OCI-LY7 (cell line): ENCODE measurements at regions not wholly inside any gene's neighbourhood (a gene's known extent, or its start where the extent isn't known, plus 50 kb on each side); places are given as distances from the start of the nearest gene placed in this dataset.

ENCODE experiments used
- BruUV-seq: library from RNA; stranded (reverse); fragments of 400-500 nt; replicated peaks from 2 replicates; lab custom pipeline; 2021; lab: Mats Ljungman, UMichigan
- CTCF ChIA-PET: fragments of 300-600 bp; sonication (Branson Sonifier 250); formaldehyde crosslinking; loops from one replicate; lab custom pipeline; 2022; ENCODE audit warnings: antibody characterized with exemption; ENCODE audit not compliant: unreplicated experiment; lab: Charles Lee
- POLR2A ChIA-PET: fragments of 300-600 bp; sonication (Branson Sonifier 250); formaldehyde crosslinking; loops from one replicate; lab custom pipeline; 2022; ENCODE audit warnings: antibody characterized with exemption; lab: Charles Lee
- DNase-seq: peaks from one replicate; pipeline ENCODE4 v3.0.0-alpha.2; 2015; ENCODE audit warnings: low spot score
- H2AFZ ChIP-seq: fragments of 200-600 bp; sonication (generic), shearing (Covaris generic); 2 replicates; pipeline ENCODE4 v1.6.1; 2014; ENCODE audit warnings: mild to moderate bottlenecking, antibody characterized with exemption, low read length, moderate library complexity
- H3K27ac ChIP-seq: fragments of 200-600 bp; sonication (generic); 2 replicates; pipeline ENCODE4 v1.5.1; 2014; ENCODE audit warnings: mixed run types, low read depth, mild to moderate bottlenecking, moderate library complexity, low read length, inconsistent platforms; ENCODE audit not compliant: poor library complexity, severe bottlenecking
- H3K36me3 ChIP-seq: fragments of 200-600 bp; sonication (generic); 2 replicates; pipeline ENCODE4 v1.6.1; 2014; ENCODE audit warnings: mild to moderate bottlenecking, antibody characterized with exemption, low read length, moderate library complexity, mixed read lengths; ENCODE audit not compliant: insufficient read depth
- H3K4me1 ChIP-seq: fragments of 200-600 bp; sonication (generic); 2 replicates; pipeline ENCODE4 v1.5.1; 2014; ENCODE audit warnings: mild to moderate bottlenecking, low read length; ENCODE audit not compliant: insufficient read depth, poor library complexity, severe bottlenecking
- H3K4me2 ChIP-seq: fragments of 200-600 bp; sonication (generic); 2 replicates; pipeline ENCODE4 v1.6.1; 2014; ENCODE audit warnings: mild to moderate bottlenecking, low read length
- H3K4me3 ChIP-seq: fragments of 200-600 bp; sonication (generic); 2 replicates; pipeline ENCODE4 v1.5.1; 2014; ENCODE audit warnings: mild to moderate bottlenecking, low read depth, low read length; ENCODE audit not compliant: poor library complexity, severe bottlenecking
- H3K79me2 ChIP-seq: fragments of 200-600 bp; sonication (generic); 2 replicates; pipeline ENCODE4 v1.6.1; 2016; ENCODE audit warnings: low read depth, mild to moderate bottlenecking, low read length, moderate library complexity, mixed read lengths; ENCODE audit not compliant: insufficient read depth
- H3K9me2 ChIP-seq: fragments of 200-600 bp; sonication (generic); 2 replicates; pipeline ENCODE4 v1.6.1; 2016; ENCODE audit warnings: mild to moderate bottlenecking, low read length, mixed read lengths; ENCODE audit not compliant: insufficient read depth
- H3K9me3 ChIP-seq: fragments of 200-600 bp; sonication (generic); 2 replicates; pipeline ENCODE4 v1.6.1; 2014; ENCODE audit warnings: mild to moderate bottlenecking, mixed run types, low read length, mixed read lengths
- H4K20me1 ChIP-seq: fragments of 200-600 bp; sonication (generic); 2 replicates; pipeline ENCODE4 v1.6.1; 2014; ENCODE audit warnings: mild to moderate bottlenecking, antibody characterized with exemption, low read length, moderate library complexity, mixed read lengths; ENCODE audit not compliant: insufficient read depth
- EZH2phosphoT487 ChIP-seq: fragments of 200-600 bp; sonication (generic); IDR thresholded peaks from 2 replicates; pipeline ENCODE4 v1.6.1; 2018; ENCODE audit warnings: low read depth, borderline replicate concordance, mild to moderate bottlenecking, mixed run types, antibody characterized with exemption, low read length, moderate library complexity, mixed read lengths
- intact Hi-C: fragments of 100-400 bp; cut with micrococcal nuclease; formaldehyde crosslinking; loops from one replicate; pipeline ENCODE4 v1.10.0; 2022; ENCODE audit not compliant: unreplicated experiment
- TF ChIP-seq, protein P1 (sequence below): fragments of 200-600 bp; sonication (generic); conservative IDR thresholded peaks from 2 replicates; pipeline ENCODE4 v1.5.1; 2014; ENCODE audit warnings: mild to moderate bottlenecking, antibody characterized with exemption, low read length, moderate library complexity, mixed read lengths

DNA sequence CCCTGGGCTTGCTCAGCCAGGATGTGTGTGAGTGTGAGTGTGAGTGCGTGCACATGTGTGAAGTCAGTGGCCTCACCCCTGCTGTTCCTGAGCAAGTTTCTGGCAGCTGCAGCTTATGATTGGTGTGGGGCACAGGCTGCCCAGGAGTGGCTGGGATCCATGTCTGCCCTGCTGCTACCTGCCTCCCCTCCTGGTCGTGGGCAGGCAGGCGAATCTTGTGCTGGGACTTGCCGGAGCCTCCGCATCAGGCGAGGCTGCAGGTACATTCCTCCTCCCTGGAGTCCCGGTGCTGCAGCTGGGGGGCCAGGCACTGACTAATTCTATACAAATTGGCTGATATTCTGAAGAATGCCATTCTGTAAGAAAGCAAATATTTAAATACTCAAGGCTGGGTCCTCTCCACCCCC, 85.6 kb upstream of the WNT4 start:
- Histone ChIP-seq H3K4me1 (no peaks in the 10 kb centered on the region), H3K9me2 (no peaks in the 10 kb centered on the region), H3K79me2 (no peaks in the 10 kb centered on the region), H3K4me3 (no peak overlapping the region), H3K9me3 (no peaks in the 10 kb centered on the region), H3K4me2 (no peak overlapping the region), H2AFZ (no peak overlapping the region), H3K27ac (no peak overlapping the region), H3K36me3 (no peaks in the 10 kb centered on the region), H4K20me1 (no peaks in the 10 kb centered on the region)
- BruUV-seq = no TSS peak
- TF ChIP-seq, protein P1, sequence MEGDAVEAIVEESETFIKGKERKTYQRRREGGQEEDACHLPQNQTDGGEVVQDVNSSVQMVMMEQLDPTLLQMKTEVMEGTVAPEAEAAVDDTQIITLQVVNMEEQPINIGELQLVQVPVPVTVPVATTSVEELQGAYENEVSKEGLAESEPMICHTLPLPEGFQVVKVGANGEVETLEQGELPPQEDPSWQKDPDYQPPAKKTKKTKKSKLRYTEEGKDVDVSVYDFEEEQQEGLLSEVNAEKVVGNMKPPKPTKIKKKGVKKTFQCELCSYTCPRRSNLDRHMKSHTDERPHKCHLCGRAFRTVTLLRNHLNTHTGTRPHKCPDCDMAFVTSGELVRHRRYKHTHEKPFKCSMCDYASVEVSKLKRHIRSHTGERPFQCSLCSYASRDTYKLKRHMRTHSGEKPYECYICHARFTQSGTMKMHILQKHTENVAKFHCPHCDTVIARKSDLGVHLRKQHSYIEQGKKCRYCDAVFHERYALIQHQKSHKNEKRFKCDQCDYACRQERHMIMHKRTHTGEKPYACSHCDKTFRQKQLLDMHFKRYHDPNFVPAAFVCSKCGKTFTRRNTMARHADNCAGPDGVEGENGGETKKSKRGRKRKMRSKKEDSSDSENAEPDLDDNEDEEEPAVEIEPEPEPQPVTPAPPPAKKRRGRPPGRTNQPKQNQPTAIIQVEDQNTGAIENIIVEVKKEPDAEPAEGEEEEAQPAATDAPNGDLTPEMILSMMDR = no peak
- no peak for TF ChIP-seq EZH2phosphoT487
- intact Hi-C loops = no loop called here
- DNase-seq = no peak
- ChIA-PET CTCF (no interaction called here), POLR2A (no interaction called here)

GRCh38 chr1:22229379-22229778, 86.5 kb upstream of the WNT4 start:
- Histone ChIP-seq H3K9me3 (no peaks in the 10 kb centered on the region), H3K79me2 (no peaks in the 10 kb centered on the region), H4K20me1 (no peaks in the 10 kb centered on the region), H3K4me1 (no peaks in the 10 kb centered on the region), H3K9me2 (no peaks in the 10 kb centered on the region), H3K36me3 (no peaks in the 10 kb centered on the region), H3K4me2 (no peak overlapping the region), H3K4me3 (no peak overlapping the region), H3K27ac (no peak overlapping the region), H2AFZ (no peak overlapping the region)
- TF ChIP-seq EZH2phosphoT487 = no peak
- TF ChIP-seq, protein P1 = no peak
- ChIA-PET CTCF (no interaction called here), POLR2A (no interaction called here)
- no peak for DNase-seq
- no TSS peak for BruUV-seq
- intact Hi-C loops = no loop called here

DNA sequence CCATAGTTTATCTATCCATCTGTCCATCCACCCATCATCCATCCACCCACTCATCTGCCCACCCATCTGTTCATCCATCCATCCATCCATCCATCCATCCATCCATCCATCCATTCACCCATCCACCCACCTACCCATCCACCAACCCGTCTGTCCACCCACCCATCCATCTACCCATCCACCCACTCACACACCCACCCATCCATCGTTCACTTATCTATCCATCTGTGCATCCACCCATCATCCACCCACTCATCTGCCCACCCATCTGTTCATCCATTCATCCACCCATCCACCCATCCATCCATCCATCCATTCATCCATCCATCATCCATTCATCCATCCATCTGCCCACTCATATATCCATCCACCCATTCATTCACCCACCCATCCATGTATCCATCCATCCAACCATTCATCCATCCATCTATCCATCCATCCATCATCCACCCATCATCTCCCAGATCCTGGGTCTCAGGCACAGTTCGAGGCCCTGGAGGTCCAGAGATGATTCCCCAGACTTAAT, 88.2 kb upstream of the WNT4 start:
- no peaks in the 10 kb centered on the region for H3K36me3 ChIP-seq
- no peak overlapping the region for H3K4me3 ChIP-seq
- no peaks in the 10 kb centered on the region for H4K20me1 ChIP-seq
- BruUV-seq = no TSS peak
- H3K27ac ChIP-seq = no peak overlapping the region
- intact Hi-C loops = no loop called here
- DNase-seq = no peak
- TF ChIP-seq EZH2phosphoT487 = no peak
- TF ChIP-seq, protein P1 = no peak
- no peak overlapping the region for H2AFZ ChIP-seq
- no peaks in the 10 kb centered on the region for H3K9me2 ChIP-seq
- H3K79me2 ChIP-seq = no peaks in the 10 kb centered on the region
- H3K9me3 ChIP-seq = no peaks in the 10 kb centered on the region
- POLR2A ChIA-PET = no interaction called here
- no peaks in the 10 kb centered on the region for H3K4me1 ChIP-seq
- CTCF ChIA-PET = no interaction called here
- H3K4me2 ChIP-seq = no peak overlapping the region
